Endodermal cell (in vitro differentiated cells): ENCODE measurements at regions not wholly inside any gene's neighbourhood (a gene's known extent, or its start where the extent isn't known, plus 50 kb on each side); places are given as distances from the start of the nearest gene placed in this dataset.

Source experiments
- DNase-seq: peaks from one replicate; pipeline ENCODE4 v3.0.0-alpha.2; 2017
- H3K27ac ChIP-seq: 2 replicates; pipeline ENCODE4 v1.5.1; 2013; ENCODE audit warnings: mild to moderate bottlenecking, low read depth, low read length, moderate library complexity
- H3K27me3 ChIP-seq: 2 replicates; pipeline ENCODE4 v1.6.1; 2013; ENCODE audit warnings: mild to moderate bottlenecking, low read length, moderate library complexity; ENCODE audit not compliant: insufficient read depth, control insufficient read depth, poor library complexity, severe bottlenecking
- H3K36me3 ChIP-seq: 2 replicates; pipeline ENCODE4 v1.7.0; 2013; ENCODE audit warnings: mild to moderate bottlenecking, low read length, moderate library complexity; ENCODE audit not compliant: control insufficient read depth, insufficient read depth
- H3K4me1 ChIP-seq: one replicate; pipeline ENCODE4 v1.7.0; 2013; ENCODE audit warnings: low read length; ENCODE audit not compliant: control insufficient read depth, insufficient read depth
- H3K4me3 ChIP-seq: 2 replicates; pipeline ENCODE4 v1.5.1; 2013; ENCODE audit warnings: mild to moderate bottlenecking, low read length, moderate library complexity
- H3K9ac ChIP-seq: 2 replicates; pipeline ENCODE4 v1.6.1; 2013; ENCODE audit warnings: mild to moderate bottlenecking, low read length, moderate library complexity; ENCODE audit not compliant: poor library complexity, severe bottlenecking; ENCODE audit errors: extremely low read depth
- H3K9me3 ChIP-seq: 2 replicates; pipeline ENCODE4 v1.6.1; 2013; ENCODE audit warnings: mild to moderate bottlenecking, low read length, moderate library complexity; ENCODE audit not compliant: control insufficient read depth
- H3K27ac Mint-ChIP-seq: 2 replicates; pipeline ENCODE4 v1.8.0; 2020; ENCODE audit warnings: mixed read lengths
- H3K27me3 Mint-ChIP-seq: 2 replicates; pipeline ENCODE4 v1.8.0; 2021; ENCODE audit warnings: mild to moderate bottlenecking, mixed read lengths; ENCODE audit not compliant: insufficient read depth
- H3K36me3 Mint-ChIP-seq: 2 replicates; pipeline ENCODE4 v1.8.0; 2020; ENCODE audit warnings: low read depth, mixed read lengths
- H3K4me1 Mint-ChIP-seq: 2 replicates; pipeline ENCODE4 v1.8.0; 2020; ENCODE audit warnings: mixed read lengths
- H3K4me3 Mint-ChIP-seq: 2 replicates; pipeline ENCODE4 v1.8.0; 2020; ENCODE audit warnings: mild to moderate bottlenecking, moderate library complexity, mixed read lengths
- H3K9me3 Mint-ChIP-seq: 2 replicates; pipeline ENCODE4 v1.8.0; 2020; ENCODE audit warnings: mild to moderate bottlenecking, mixed read lengths
- CTCF ChIP-seq: fragments of 200-600 bp; sonication (generic); conservative IDR thresholded peaks from 2 replicates; pipeline ENCODE4 v1.5.0; 2021; ENCODE audit warnings: antibody characterized with exemption, mild to moderate bottlenecking
- WGBS, 2 experiments: methylation state at CpG; one replicate each; pipeline versions ENCODE4 v1.1.5 to v1.1.7; 2013; ENCODE audit warnings: missing lambda C conversion rate in 2 of 2, mixed read lengths in 1 of 2; ENCODE audit not compliant: insufficient coverage in 1 of 2, insufficient read length in 1 of 2; 5-methylcytosine and 5-hydroxymethylcytosine counted together

- TF ChIP-seq CTCF: no peak
- Mint-ChIP-seq H3K9me3 (peaks cover 60% of the 10 kb centered on the region), H3K36me3 (no peaks in the 10 kb centered on the region), H3K4me1 (no peaks in the 10 kb centered on the region), H3K4me3 (no peak overlapping the region), H3K27ac (no peak overlapping the region), H3K27me3 (no peaks in the 10 kb centered on the region)
- no peaks in the 10 kb centered on the region for H3K4me1 ChIP-seq
- H3K27ac ChIP-seq: no peak overlapping the region
- no peaks in the 10 kb centered on the region for H3K36me3 ChIP-seq
- H3K9me3 ChIP-seq: peaks cover 5% of the 10 kb centered on the region
- no peak for DNase-seq
- H3K9ac ChIP-seq: no peak overlapping the region
- WGBS, 2 experiments: 79% methylated on average over 1 of the region's 1 CpG; no CpG with 5 or more reads in 1 of the 2 experiments
- no peaks in the 10 kb centered on the region for H3K27me3 ChIP-seq
- no peak overlapping the region for H3K4me3 ChIP-seq
Measured at GRCh38 chrX:76228499-76228898, 55.6 kb downstream of the PBDC1 start.

GRCh38 chrX:76248901-76249300, 76.0 kb downstream of the PBDC1 start:
- no peak overlapping the region for H3K4me3 ChIP-seq
- Mint-ChIP-seq H3K9me3 (peaks cover 38% of the 10 kb centered on the region), H3K27ac (no peak overlapping the region), H3K4me3 (no peak overlapping the region), H3K4me1 (no peaks in the 10 kb centered on the region), H3K36me3 (no peaks in the 10 kb centered on the region), H3K27me3 (no peaks in the 10 kb centered on the region)
- no peak for DNase-seq
- no peak overlapping the region for H3K9ac ChIP-seq
- no peak overlapping the region for H3K27ac ChIP-seq
- no peaks in the 10 kb centered on the region for H3K9me3 ChIP-seq
- TF ChIP-seq CTCF: no peak
- H3K4me1 ChIP-seq: no peaks in the 10 kb centered on the region
- H3K36me3 ChIP-seq: no peaks in the 10 kb centered on the region
- no peaks in the 10 kb centered on the region for H3K27me3 ChIP-seq
- 90% methylated on average over 1 of the region's 2 CpGs; no CpG with 5 or more reads in 1 of the 2 experiments for WGBS, 2 experiments

- H3K27ac Mint-ChIP-seq: no peak overlapping the region
- Histone ChIP-seq H3K4me3 (no peak overlapping the region), H3K36me3 (no peaks in the 10 kb centered on the region), H3K27ac (no peak overlapping the region), H3K9ac (no peak overlapping the region), H3K27me3 (no peaks in the 10 kb centered on the region), H3K4me1 (no peaks in the 10 kb centered on the region), H3K9me3 (no peaks in the 10 kb centered on the region)
- H3K27me3 Mint-ChIP-seq: peaks cover 2% of the 10 kb centered on the region
- WGBS, 2 experiments: 28% methylated on average over 3 of the region's 3 CpGs; no CpG with 5 or more reads in 1 of the 2 experiments
- H3K4me3 Mint-ChIP-seq: no peak overlapping the region
- TF ChIP-seq CTCF: peak; percentile 73
- H3K4me1 Mint-ChIP-seq: no peaks in the 10 kb centered on the region
- H3K36me3 Mint-ChIP-seq: no peaks in the 10 kb centered on the region
- peaks cover 52% of the 10 kb centered on the region for H3K9me3 Mint-ChIP-seq
- peak; percentile 73 for DNase-seq
Measured at GRCh38 chrX:76253432-76253831, 80.6 kb downstream of the PBDC1 start.
